MCF 10A (cell line): ENCODE measurements at regions not wholly inside any gene's neighbourhood (a gene's known extent, or its start where the extent isn't known, plus 50 kb on each side); places are given as distances from the start of the nearest gene placed in this dataset.
"Not testable (repeated sequence)": the region's sequence is repeated elsewhere in the genome, so short reads cannot be mapped to it uniquely, and the experiment has no call there.

Source experiments
- BruUV-seq: library from RNA; stranded (reverse); fragments of 400-500 nt; replicated peaks from 2 replicates; lab custom pipeline; 2021; lab: Mats Ljungman, UMichigan
- CTCF ChIA-PET: fragments of 300-600 bp; sonication (Branson Sonifier 250); formaldehyde crosslinking; extraction: SDS; loops from one replicate; lab custom pipeline; 2021; ENCODE audit warnings: antibody characterized with exemption, inconsistent platforms; lab: Yijun Ruan, JAX
- POLR2A ChIA-PET: fragments of 300-600, 350-650 bp; sonication (Branson Sonifier 250); formaldehyde crosslinking; extraction: SDS; loops from one replicate; lab custom pipeline; 2020; ENCODE audit warnings: antibody characterized with exemption, inconsistent platforms; lab: Yijun Ruan, JAX
- DNase-seq: peaks from one replicate; pipeline ENCODE4 v3.0.0-alpha.2; 2018; ENCODE audit not compliant: unreplicated experiment
- H3K27ac Mint-ChIP-seq: one replicate; pipeline ENCODE4 v1.8.0; 2022; ENCODE audit warnings: mild to moderate bottlenecking, low read depth, mixed read lengths; ENCODE audit not compliant: unreplicated experiment
- H3K27me3 Mint-ChIP-seq: one replicate; pipeline ENCODE4 v1.8.0; 2022; ENCODE audit warnings: mixed read lengths; ENCODE audit not compliant: insufficient read depth, unreplicated experiment
- H3K36me3 Mint-ChIP-seq: one replicate; pipeline ENCODE4 v1.8.0; 2022; ENCODE audit warnings: mild to moderate bottlenecking, moderate library complexity, mixed read lengths; ENCODE audit not compliant: insufficient read depth, unreplicated experiment
- H3K4me1 Mint-ChIP-seq: one replicate; pipeline ENCODE4 v1.8.0; 2022; ENCODE audit warnings: mixed read lengths; ENCODE audit not compliant: insufficient read depth, unreplicated experiment
- H3K4me3 Mint-ChIP-seq: one replicate; pipeline ENCODE4 v1.8.0; 2022; ENCODE audit warnings: mild to moderate bottlenecking, moderate library complexity, mixed read lengths; ENCODE audit not compliant: unreplicated experiment
- H3K9me3 Mint-ChIP-seq: one replicate; pipeline ENCODE4 v1.8.0; 2022; ENCODE audit warnings: mixed read lengths; ENCODE audit not compliant: unreplicated experiment
- CTCF ChIP-seq: fragments of 200-600 bp; IDR thresholded peaks from one replicate; pipeline ENCODE4 v1.8.0; 2022; ENCODE audit warnings: antibody characterized with exemption, mild to moderate bottlenecking; ENCODE audit not compliant: unreplicated experiment
- intact Hi-C: fragments of 100-400 bp; cut with micrococcal nuclease; formaldehyde crosslinking; loops from 2 replicates; pipeline ENCODE4 v1.14.1; 2022

GRCh38 chr4:124123721-124124120, 588.8 kb downstream of the ANKRD50 start:
- Mint-ChIP-seq H3K27ac (peak overlapping the region; percentile 21), H3K36me3 (no peaks in the 10 kb centered on the region), H3K4me3 (no peak overlapping the region), H3K27me3 (no peaks in the 10 kb centered on the region), H3K4me1 (peaks cover 23% of the 10 kb centered on the region), H3K9me3 (no peaks in the 10 kb centered on the region)
- no peak for TF ChIP-seq CTCF
- intact Hi-C loops = no loop called here
- DNase-seq = no peak
- ChIA-PET CTCF (no interaction called here), POLR2A (interaction anchor here (0.6 kb wide), 1 partner anchor 349 kb away, joined by 3 read pairs; no protein-coding TSS in a partner anchor)
- BruUV-seq = no TSS peak

- POLR2A ChIA-PET, BruUV-seq: not testable (repeated sequence)
Measured at GRCh38 chr4:124131324-124131723, 581.2 kb downstream of the ANKRD50 start.

GRCh38 chr4:124132161-124132560, 580.4 kb downstream of the ANKRD50 start:
- ChIA-PET CTCF (interaction anchor here (0.6 kb wide), 1 partner anchor 1003 kb away, joined by 3 read pairs; no protein-coding TSS in a partner anchor), POLR2A (no interaction called here)
- TF ChIP-seq CTCF = no peak
- intact Hi-C loops = no loop called here
- Mint-ChIP-seq H3K4me1 (peaks cover 6% of the 10 kb centered on the region), H3K4me3 (no peak overlapping the region), H3K36me3 (no peaks in the 10 kb centered on the region), H3K27ac (no peak overlapping the region), H3K27me3 (no peaks in the 10 kb centered on the region), H3K9me3 (peaks cover 14% of the 10 kb centered on the region)
- no TSS peak for BruUV-seq
- no peak for DNase-seq

More at GRCh38 chr4:124131324-124131723, 581.2 kb downstream of the ANKRD50 start:
- CTCF ChIA-PET, H3K4me1 Mint-ChIP-seq, H3K27ac Mint-ChIP-seq, H3K36me3 Mint-ChIP-seq, DNase-seq, H3K4me3 Mint-ChIP-seq, H3K27me3 Mint-ChIP-seq, intact Hi-C loops: not testable (repeated sequence)
- peaks cover 14% of the 10 kb centered on the region for H3K9me3 Mint-ChIP-seq

- DNase-seq = no peak
- H3K27me3 Mint-ChIP-seq = no peaks in the 10 kb centered on the region
- ChIA-PET CTCF (no interaction called here), POLR2A (no interaction called here)
- H3K27ac Mint-ChIP-seq = no peak overlapping the region
- H3K9me3 Mint-ChIP-seq = peaks cover 14% of the 10 kb centered on the region
- H3K4me1 Mint-ChIP-seq = peaks cover 6% of the 10 kb centered on the region
- no peak for TF ChIP-seq CTCF
- intact Hi-C loops = no loop called here
- no peaks in the 10 kb centered on the region for H3K36me3 Mint-ChIP-seq
- BruUV-seq = no TSS peak
- no peak overlapping the region for H3K4me3 Mint-ChIP-seq
Measured at GRCh38 chr4:124133753-124134152, 578.8 kb downstream of the ANKRD50 start.

- BruUV-seq = no TSS peak
- DNase-seq = no peak
- intact Hi-C loops = no loop called here
- no peak for TF ChIP-seq CTCF
- H3K36me3 Mint-ChIP-seq = no peaks in the 10 kb centered on the region
- H3K9me3 Mint-ChIP-seq = peaks cover 11% of the 10 kb centered on the region
- H3K27ac Mint-ChIP-seq = peak overlapping the region; percentile 69
- H3K27me3 Mint-ChIP-seq = no peaks in the 10 kb centered on the region
- H3K4me3 Mint-ChIP-seq = no peak overlapping the region
- ChIA-PET POLR2A (no interaction called here), CTCF (no interaction called here)
- peaks cover 6% of the 10 kb centered on the region for H3K4me1 Mint-ChIP-seq
Measured at GRCh38 chr4:124135409-124135813, 577.1 kb downstream of the ANKRD50 start.
